ENCODE measurements at regions not wholly inside any gene's neighbourhood (a gene's known extent, or its start where the extent isn't known, plus 50 kb on each side); places are given as distances from the start of the nearest gene placed in this dataset.
"Not testable (repeated sequence)": the region's sequence is repeated elsewhere in the genome, so short reads cannot be mapped to it uniquely, and the experiment has no call there.

DNA sequence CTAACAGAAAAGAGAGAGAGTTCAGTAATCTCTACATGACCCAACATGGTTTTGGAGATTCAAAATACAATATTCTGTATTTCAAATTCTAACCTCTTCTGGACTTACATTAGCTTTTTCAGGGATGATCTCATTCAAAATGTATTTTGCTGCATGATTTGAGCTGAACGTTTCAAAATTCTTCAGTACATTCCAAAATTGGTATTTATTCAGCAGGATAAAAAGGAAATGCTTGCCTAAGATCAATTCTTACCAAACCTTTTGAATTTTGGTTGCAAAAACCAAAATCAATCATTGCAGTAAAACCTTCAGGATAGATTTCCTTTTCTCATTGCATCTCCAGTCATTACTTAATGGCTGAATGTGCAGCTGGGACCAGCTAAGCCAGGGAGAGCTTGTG, 1761.3 kb upstream of the SEL1L start:
- H2AFZ ChIP-seq (ENCODE audit: low read length), result no peak overlapping the region
- no peaks in the 10 kb centered on the region for H3K9me3 ChIP-seq (ENCODE audit: low read length)
- no peaks in the 10 kb centered on the region for H3K79me2 ChIP-seq (ENCODE audit: insufficient read depth, low read length)
- H3K27me3 ChIP-seq (ENCODE audit: insufficient read depth, low read length), result no peaks in the 10 kb centered on the region
- no peak overlapping the region for H3K27ac ChIP-seq (ENCODE audit: low read depth, low read length, poor library complexity, severe bottlenecking)
- H4K20me1 ChIP-seq (ENCODE audit: insufficient read depth, low read length), result no peaks in the 10 kb centered on the region
- no peaks in the 10 kb centered on the region for H3K9me2 ChIP-seq (ENCODE audit: low read depth, low read length)
- no peak overlapping the region for H3K4me3 ChIP-seq (ENCODE audit: low read depth, low read length, poor library complexity, severe bottlenecking)
- no peak overlapping the region for H3K9ac ChIP-seq (ENCODE audit: low read length)
- H3K4me1 ChIP-seq (ENCODE audit: insufficient read depth, low read length, severe bottlenecking), result peaks cover 5% of the 10 kb centered on the region
- H3K36me3 ChIP-seq (ENCODE audit: insufficient read depth, low read length), result no peaks in the 10 kb centered on the region
- no peak overlapping the region for H3K4me2 ChIP-seq (ENCODE audit: low read length)
- no peaks in the 10 kb centered on the region for H3F3A ChIP-seq (ENCODE audit: insufficient read depth, low read length)
- TF ChIP-seq, protein P1, sequence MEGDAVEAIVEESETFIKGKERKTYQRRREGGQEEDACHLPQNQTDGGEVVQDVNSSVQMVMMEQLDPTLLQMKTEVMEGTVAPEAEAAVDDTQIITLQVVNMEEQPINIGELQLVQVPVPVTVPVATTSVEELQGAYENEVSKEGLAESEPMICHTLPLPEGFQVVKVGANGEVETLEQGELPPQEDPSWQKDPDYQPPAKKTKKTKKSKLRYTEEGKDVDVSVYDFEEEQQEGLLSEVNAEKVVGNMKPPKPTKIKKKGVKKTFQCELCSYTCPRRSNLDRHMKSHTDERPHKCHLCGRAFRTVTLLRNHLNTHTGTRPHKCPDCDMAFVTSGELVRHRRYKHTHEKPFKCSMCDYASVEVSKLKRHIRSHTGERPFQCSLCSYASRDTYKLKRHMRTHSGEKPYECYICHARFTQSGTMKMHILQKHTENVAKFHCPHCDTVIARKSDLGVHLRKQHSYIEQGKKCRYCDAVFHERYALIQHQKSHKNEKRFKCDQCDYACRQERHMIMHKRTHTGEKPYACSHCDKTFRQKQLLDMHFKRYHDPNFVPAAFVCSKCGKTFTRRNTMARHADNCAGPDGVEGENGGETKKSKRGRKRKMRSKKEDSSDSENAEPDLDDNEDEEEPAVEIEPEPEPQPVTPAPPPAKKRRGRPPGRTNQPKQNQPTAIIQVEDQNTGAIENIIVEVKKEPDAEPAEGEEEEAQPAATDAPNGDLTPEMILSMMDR (IDR thresholded peaks at IDR 0.05; ENCODE audit: low read length), result no peak
- no peak for TF ChIP-seq EZH2 (IDR thresholded peaks at IDR 0.05; ENCODE audit: borderline replicate concordance, low read length)

DNA sequence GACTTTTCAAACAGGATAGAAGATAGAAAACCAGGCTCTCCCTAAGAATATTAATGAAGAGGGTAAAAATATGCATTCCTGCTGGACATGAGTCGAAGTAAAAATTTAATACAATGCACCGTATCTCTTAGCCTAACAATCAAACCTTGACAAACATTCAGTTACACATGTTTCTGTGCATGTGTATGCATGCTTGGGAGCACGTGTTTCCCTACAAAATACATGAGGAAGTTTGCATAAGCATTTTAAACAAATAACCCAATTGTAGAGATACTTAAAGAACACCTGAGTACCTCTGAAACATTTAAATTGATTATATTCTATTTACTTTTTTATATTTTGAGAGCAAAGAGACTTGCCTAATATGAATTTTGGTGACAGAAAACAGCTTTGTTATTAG, 1763.7 kb upstream of the SEL1L start:
- H3K27me3 ChIP-seq (ENCODE audit: insufficient read depth, low read length), result no peaks in the 10 kb centered on the region
- no peaks in the 10 kb centered on the region for H3K9me3 ChIP-seq (ENCODE audit: low read length)
- H3K4me2 ChIP-seq (ENCODE audit: low read length), result no peak overlapping the region
- no peaks in the 10 kb centered on the region for H3F3A ChIP-seq (ENCODE audit: insufficient read depth, low read length)
- H3K4me1 ChIP-seq (ENCODE audit: insufficient read depth, low read length, severe bottlenecking), result peaks cover 15% of the 10 kb centered on the region
- no peak overlapping the region for H3K4me3 ChIP-seq (ENCODE audit: low read depth, low read length, poor library complexity, severe bottlenecking)
- no peaks in the 10 kb centered on the region for H4K20me1 ChIP-seq (ENCODE audit: insufficient read depth, low read length)
- no peaks in the 10 kb centered on the region for H3K9me2 ChIP-seq (ENCODE audit: low read depth, low read length)
- H2AFZ ChIP-seq (ENCODE audit: low read length), result no peak overlapping the region
- no peaks in the 10 kb centered on the region for H3K36me3 ChIP-seq (ENCODE audit: insufficient read depth, low read length)
- no peaks in the 10 kb centered on the region for H3K79me2 ChIP-seq (ENCODE audit: insufficient read depth, low read length)
- no peak overlapping the region for H3K27ac ChIP-seq (ENCODE audit: low read depth, low read length, poor library complexity, severe bottlenecking)
- TF ChIP-seq, protein P1 (IDR thresholded peaks at IDR 0.05; ENCODE audit: low read length), result no peak
- no peak for TF ChIP-seq EZH2 (IDR thresholded peaks at IDR 0.05; ENCODE audit: borderline replicate concordance, low read length)
- no peak overlapping the region for H3K9ac ChIP-seq (ENCODE audit: low read length)

GRCh38 chr14:83298016-83298415, 1764.4 kb upstream of the SEL1L start:
- H3K27me3 ChIP-seq (ENCODE audit: insufficient read depth, low read length); H3K4me2 ChIP-seq (ENCODE audit: low read length); H3K36me3 ChIP-seq (ENCODE audit: insufficient read depth, low read length); H3K79me2 ChIP-seq (ENCODE audit: insufficient read depth, low read length); H3K9ac ChIP-seq (ENCODE audit: low read length); H3K9me2 ChIP-seq (ENCODE audit: low read depth, low read length); H3K4me3 ChIP-seq (ENCODE audit: low read depth, low read length, poor library complexity, severe bottlenecking); H3K9me3 ChIP-seq (ENCODE audit: low read length); H4K20me1 ChIP-seq (ENCODE audit: insufficient read depth, low read length); H2AFZ ChIP-seq (ENCODE audit: low read length); H3F3A ChIP-seq (ENCODE audit: insufficient read depth, low read length); H3K27ac ChIP-seq (ENCODE audit: low read depth, low read length, poor library complexity, severe bottlenecking): not testable (repeated sequence)
- H3K4me1 ChIP-seq (ENCODE audit: insufficient read depth, low read length, severe bottlenecking), result peaks cover 15% of the 10 kb centered on the region

- Histone ChIP-seq H3K27me3 (ENCODE audit: insufficient read depth, low read length) (no peaks in the 10 kb centered on the region), H3K27ac (ENCODE audit: low read depth, low read length, poor library complexity, severe bottlenecking) (no peak overlapping the region), H3K9ac (ENCODE audit: low read length) (no peak overlapping the region), H3K9me3 (ENCODE audit: low read length) (no peaks in the 10 kb centered on the region), H3K79me2 (ENCODE audit: insufficient read depth, low read length) (no peaks in the 10 kb centered on the region), H3K4me2 (ENCODE audit: low read length) (no peak overlapping the region), H3K4me1 (ENCODE audit: insufficient read depth, low read length, severe bottlenecking) (peaks cover 15% of the 10 kb centered on the region), H3K36me3 (ENCODE audit: insufficient read depth, low read length) (no peaks in the 10 kb centered on the region), H3K4me3 (ENCODE audit: low read depth, low read length, poor library complexity, severe bottlenecking) (no peak overlapping the region), H3K9me2 (ENCODE audit: low read depth, low read length) (no peaks in the 10 kb centered on the region), H2AFZ (ENCODE audit: low read length) (no peak overlapping the region), H3F3A (ENCODE audit: insufficient read depth, low read length) (no peaks in the 10 kb centered on the region), H4K20me1 (ENCODE audit: insufficient read depth, low read length) (no peaks in the 10 kb centered on the region)
- TF ChIP-seq EZH2 (IDR thresholded peaks at IDR 0.05; ENCODE audit: borderline replicate concordance, low read length), result no peak
- TF ChIP-seq, protein P1 (IDR thresholded peaks at IDR 0.05; ENCODE audit: low read length), result peak; percentile 91
Measured at GRCh38 chr14:83300476-83301064, 1766.9 kb upstream of the SEL1L start.
